HepG2 (cell line): ENCODE measurements at regions not wholly inside any gene's neighbourhood (a gene's known extent, or its start where the extent isn't known, plus 50 kb on each side); places are given as distances from the start of the nearest gene placed in this dataset.

Source experiments
- ATAC-seq: fragments of 200-7000 bp; cut with Tn5 transposase; 3 replicates; pipeline ENCODE4 v1.9.1; 2020; ENCODE audit warnings: mild to moderate bottlenecking, moderate library complexity
- BruUV-seq: library from RNA; stranded (reverse); fragments of 400-500 nt; replicated peaks from 2 replicates; lab custom pipeline; 2021; lab: Mats Ljungman, UMichigan
- CTCF ChIA-PET: fragments of 300-600 bp; formaldehyde crosslinking; extraction: SDS; loops from one replicate; lab custom pipeline; 2021; ENCODE audit warnings: low total read pairs, inconsistent platforms, low intra/inter-chr PET ratio; lab: Yijun Ruan, JAX
- POLR2A ChIA-PET: fragments of 350-600 bp; sonication (Branson Sonifier 250); formaldehyde crosslinking; loops from one replicate; lab custom pipeline; 2020; ENCODE audit warnings: antibody characterized with exemption, inconsistent platforms; lab: Yijun Ruan, JAX
- DNase-seq: peaks from one replicate; pipeline ENCODE4 v3.0.0-alpha.2; 2015; ENCODE audit warnings: low spot score
- FAIRE-seq: peaks from 3 replicates; lab custom pipeline; 2011; peaks lifted over from hg19 to GRCh38; lab: Jason Lieb, UNC
- H2AFZ ChIP-seq: one replicate; pipeline ENCODE4 v1.6.1; 2011; ENCODE audit warnings: low read length, inconsistent platforms
- H3K27ac ChIP-seq: fragments of 300-600 bp; 3 replicates; pipeline ENCODE4 v1.8.0; 2011; ENCODE audit warnings: mixed run types, mild to moderate bottlenecking, mixed read lengths, low read length, inconsistent platforms; ENCODE audit not compliant: insufficient read depth; ENCODE audit errors: extremely low read length
- H3K27me3 ChIP-seq, 2 experiments: fragments of 200-600 bp in 1 of 2; 2 replicates in 1 of 2; 3 replicates in 1 of 2; pipeline versions ENCODE4 v1.6.0 to v1.8.0; 2011; ENCODE audit warnings: low read length in 2 of 2, mild to moderate bottlenecking in 2 of 2, moderate library complexity in 2 of 2, inconsistent platforms in 1 of 2; ENCODE audit not compliant: insufficient read depth in 2 of 2, control insufficient read depth in 1 of 2
- H3K36me3 ChIP-seq, 2 experiments: fragments of 200-600 bp in 1 of 2; replicated peaks in 1 of 2; 2 replicates in 1 of 2; 3 replicates in 1 of 2; pipeline versions ENCODE4 v1.5.1 to v1.8.0; 2011; ENCODE audit warnings: low read length in 2 of 2, inconsistent platforms in 1 of 2; ENCODE audit not compliant: insufficient read depth in 2 of 2, control insufficient read depth in 1 of 2
- H3K4me1 ChIP-seq: 2 replicates; pipeline ENCODE4 v1.5.1; 2012; ENCODE audit warnings: low read length, inconsistent platforms; ENCODE audit not compliant: insufficient read depth
- H3K4me2 ChIP-seq: 2 replicates; pipeline ENCODE4 v1.6.0; 2011; ENCODE audit warnings: low read depth, low read length, inconsistent platforms
- H3K4me3 ChIP-seq, 3 experiments: fragments of 200-600 bp in 1 of 3; sonication (generic), shearing (Covaris generic) in 1 of 3; replicated peaks in 1 of 3; 2 replicates each; pipeline ENCODE4 v1.5.1; 2011 to 2016; ENCODE audit warnings: low read length in 3 of 3, inconsistent platforms in 2 of 3, low read depth in 2 of 3, mild to moderate bottlenecking in 2 of 3, control low read depth in 1 of 3, mixed read lengths in 1 of 3; ENCODE audit not compliant: insufficient read depth in 1 of 3
- H3K79me2 ChIP-seq: one replicate; pipeline ENCODE4 v1.6.1; 2011; ENCODE audit warnings: low read length, inconsistent platforms; ENCODE audit not compliant: insufficient read depth
- H3K9ac ChIP-seq: 2 replicates; pipeline ENCODE4 v1.6.0; 2011; ENCODE audit warnings: mild to moderate bottlenecking, low read depth, low read length, inconsistent platforms; ENCODE audit not compliant: insufficient read depth
- H3K9me3 ChIP-seq: 2 replicates; pipeline ENCODE4 v1.5.1; 2012; ENCODE audit warnings: mild to moderate bottlenecking, low read length
- H4K20me1 ChIP-seq: 2 replicates; pipeline ENCODE4 v1.6.0; 2011; ENCODE audit warnings: inconsistent platforms, mild to moderate bottlenecking, low read length, moderate library complexity; ENCODE audit not compliant: insufficient read depth
- DNMT1 ChIP-seq: sonication (generic); formaldehyde crosslinking; IDR thresholded peaks from 2 replicates; pipeline ENCODE4 v1.5.1; 2020; ENCODE audit warnings: mild to moderate bottlenecking, missing genetic modification reagents
- KDM3A ChIP-seq: IDR thresholded peaks from 2 replicates; pipeline ENCODE4 v1.6.1; 2018; ENCODE audit warnings: low read depth, missing compliant biosample characterization
- MIER3 ChIP-seq: IDR thresholded peaks from 2 replicates; pipeline ENCODE4 v1.6.1; 2016; ENCODE audit warnings: missing compliant biosample characterization, borderline replicate concordance
- PCBP1 ChIP-seq: fragments of 200-400 bp; formaldehyde crosslinking; IDR thresholded peaks from 2 replicates; pipeline ENCODE4 v1.6.1; 2017; ENCODE audit warnings: mild to moderate bottlenecking, low read depth, low read length, borderline replicate concordance
- TARDBP ChIP-seq: sonication (generic); formaldehyde crosslinking; IDR thresholded peaks from 2 replicates; pipeline ENCODE4 v1.8.0; 2022; ENCODE audit warnings: mild to moderate bottlenecking, missing genetic modification reagents
- ZFP91 ChIP-seq: sonication (generic); formaldehyde crosslinking; IDR thresholded peaks from 2 replicates; pipeline ENCODE4 v1.9.0; 2022; ENCODE audit warnings: missing genetic modification reagents, mild to moderate bottlenecking, borderline replicate concordance
- ZNF34 ChIP-seq: sonication (generic); formaldehyde crosslinking; IDR thresholded peaks from 2 replicates; pipeline ENCODE4 v1.4.0; 2020; ENCODE audit warnings: mild to moderate bottlenecking, missing genetic modification reagents, borderline replicate concordance
- ZNF552 ChIP-seq: sonication (generic); formaldehyde crosslinking; IDR thresholded peaks from 2 replicates; pipeline ENCODE4 v1.9.0; 2022; ENCODE audit warnings: missing genetic modification reagents, mild to moderate bottlenecking, borderline replicate concordance
- ZNF660 ChIP-seq: sonication (generic); formaldehyde crosslinking; IDR thresholded peaks from 2 replicates; pipeline ENCODE4 v1.5.1; 2020; ENCODE audit warnings: mild to moderate bottlenecking, low read depth, missing genetic modification reagents, borderline replicate concordance
- ZNF737 ChIP-seq: sonication (generic); formaldehyde crosslinking; IDR thresholded peaks from 2 replicates; pipeline ENCODE4 v1.5.0; 2020; ENCODE audit warnings: missing genetic modification reagents, mild to moderate bottlenecking, borderline replicate concordance
- ZNF790 ChIP-seq: sonication (generic); formaldehyde crosslinking; IDR thresholded peaks from 2 replicates; pipeline ENCODE4 v1.8.0; 2022; ENCODE audit warnings: missing genetic modification reagents, mild to moderate bottlenecking, borderline replicate concordance
- ZXDC ChIP-seq: sonication (generic); formaldehyde crosslinking; IDR thresholded peaks from 2 replicates; pipeline ENCODE4 v1.5.0; 2020; ENCODE audit warnings: mild to moderate bottlenecking, missing genetic modification reagents
- WGBS: methylation state at CpG from one replicate; pipeline ENCODE4 v1.1.6; 2017; ENCODE audit warnings: low lambda C conversion rate; 5-methylcytosine and 5-hydroxymethylcytosine counted together
- in situ Hi-C: cut with HindIII; loops from 2 replicates; pipeline ENCODE4 v1.10.0; 2017; ENCODE audit warnings: low pct_unique_long_range_greater_than_20kb; ENCODE audit not compliant: extremely low pct_ligation_motif_present
- intact Hi-C: fragments of 100-400 bp; cut with micrococcal nuclease; formaldehyde crosslinking; loops from one replicate; pipeline ENCODE4 v1.10.0; 2022; ENCODE audit not compliant: unreplicated experiment

GRCh38 chr2:143936848-143937722 is 582.8 kb downstream of the ZEB2 start:
- FAIRE-seq (no peak), DNase-seq (no peak), ATAC-seq (peak; percentile 62)
- intact Hi-C loops (no loop called here), in situ Hi-C loops (no loop called here)
- Histone ChIP-seq H3K9ac (no peak overlapping the region), H3K4me1 (peaks cover 5% of the 10 kb centered on the region; the same call in 1 of the 2 replicates), H4K20me1 (no peaks in the 10 kb centered on the region), H3K27me3 (peaks cover 0 to 25% of the 10 kb centered on the region in 2 experiments; a peak in 3 of 5 replicates), H3K36me3 (no peaks in the 10 kb centered on the region), H2AFZ (no peak overlapping the region), H3K4me3 (no peak overlapping the region), H3K4me2 (no peak overlapping the region), H3K27ac (no peak overlapping the region), H3K79me2 (no peaks in the 10 kb centered on the region), H3K9me3 (no peaks in the 10 kb centered on the region)
- 57% methylated on average over 90 of the region's 108 CpGs for WGBS
- TF ChIP-seq MIER3 (CRISPR knock-in tag) (no peak), DNMT1 (peak; percentile 40; the same call in 1 of the 2 replicates), ZNF790 (no peak), ZXDC (CRISPR knock-in tag) (no peak)
- CTCF ChIA-PET: no interaction called here
- BruUV-seq: no TSS peak
- POLR2A ChIA-PET: no interaction called here

GRCh38 chr2:143936538-143936847 is 583.4 kb downstream of the ZEB2 start:
- Histone ChIP-seq H4K20me1 (no peaks in the 10 kb centered on the region), H3K27me3 (peaks cover 0 to 25% of the 10 kb centered on the region in 2 experiments; a peak in 3 of 5 replicates), H3K4me2 (no peak overlapping the region), H3K4me1 (peaks cover 5% of the 10 kb centered on the region; the same call in 1 of the 2 replicates), H2AFZ (no peak overlapping the region), H3K27ac (no peak overlapping the region), H3K9me3 (no peaks in the 10 kb centered on the region), H3K79me2 (no peaks in the 10 kb centered on the region), H3K36me3 (no peaks in the 10 kb centered on the region), H3K9ac (no peak overlapping the region), H3K4me3 (no peak overlapping the region)
- DNase-seq (no peak), ATAC-seq (no peak), FAIRE-seq (no peak)
- ChIA-PET POLR2A (no interaction called here), CTCF (no interaction called here)
- WGBS: 32% methylated on average over 14 of the region's 14 CpGs
- in situ Hi-C loops (no loop called here), intact Hi-C loops (no loop called here)
- BruUV-seq: no TSS peak
- TF ChIP-seq ZNF34 (CRISPR knock-in tag): no peak
- TF ChIP-seq KDM3A (CRISPR knock-in tag): no peak
- TF ChIP-seq ZFP91 (CRISPR knock-in tag): no peak
- no peak for TF ChIP-seq PCBP1
- no peak for TF ChIP-seq ZNF660 (CRISPR knock-in tag)
- no peak for TF ChIP-seq ZNF737
- no peak for TF ChIP-seq ZNF552 (CRISPR knock-in tag)
- no peak for TF ChIP-seq DNMT1
- no peak for TF ChIP-seq TARDBP (CRISPR knock-in tag)
